ENCODE measurements at regions not wholly inside any gene's neighbourhood (a gene's known extent, or its start where the extent isn't known, plus 50 kb on each side); places are given as distances from the start of the nearest gene placed in this dataset.

- TF ChIP-seq, protein P1, sequence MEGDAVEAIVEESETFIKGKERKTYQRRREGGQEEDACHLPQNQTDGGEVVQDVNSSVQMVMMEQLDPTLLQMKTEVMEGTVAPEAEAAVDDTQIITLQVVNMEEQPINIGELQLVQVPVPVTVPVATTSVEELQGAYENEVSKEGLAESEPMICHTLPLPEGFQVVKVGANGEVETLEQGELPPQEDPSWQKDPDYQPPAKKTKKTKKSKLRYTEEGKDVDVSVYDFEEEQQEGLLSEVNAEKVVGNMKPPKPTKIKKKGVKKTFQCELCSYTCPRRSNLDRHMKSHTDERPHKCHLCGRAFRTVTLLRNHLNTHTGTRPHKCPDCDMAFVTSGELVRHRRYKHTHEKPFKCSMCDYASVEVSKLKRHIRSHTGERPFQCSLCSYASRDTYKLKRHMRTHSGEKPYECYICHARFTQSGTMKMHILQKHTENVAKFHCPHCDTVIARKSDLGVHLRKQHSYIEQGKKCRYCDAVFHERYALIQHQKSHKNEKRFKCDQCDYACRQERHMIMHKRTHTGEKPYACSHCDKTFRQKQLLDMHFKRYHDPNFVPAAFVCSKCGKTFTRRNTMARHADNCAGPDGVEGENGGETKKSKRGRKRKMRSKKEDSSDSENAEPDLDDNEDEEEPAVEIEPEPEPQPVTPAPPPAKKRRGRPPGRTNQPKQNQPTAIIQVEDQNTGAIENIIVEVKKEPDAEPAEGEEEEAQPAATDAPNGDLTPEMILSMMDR (IDR thresholded peaks at IDR 0.05): no peak
- TF ChIP-seq POLR2A (IDR thresholded peaks at IDR 0.05): no peak
These were observed 75.5 kb upstream of the OTX2 start for GRCh38 chr14:56885825-56886224.

Data from gastroesophageal sphincter (tissue), 3 donors.